ENCODE measurements at regions not wholly inside any gene's neighbourhood (a gene's known extent, or its start where the extent isn't known, plus 50 kb on each side); places are given as distances from the start of the nearest gene placed in this dataset.

- TF ChIP-seq CTCF (tag by site-specific recombination; IDR thresholded peaks at IDR 0.05): no peak
- TF ChIP-seq ZNF433 (tag by site-specific recombination; IDR thresholded peaks at IDR 0.05; ENCODE audit: low read depth): no peak
- no peak for TF ChIP-seq ZNF701 (tag by site-specific recombination; IDR thresholded peaks at IDR 0.05)
Observed at GRCh38 chr18:11316546-11316945, 167.2 kb upstream of the PIEZO2 start.
